GM19023 (cell line): ENCODE measurements at regions not wholly inside any gene's neighbourhood (a gene's known extent, or its start where the extent isn't known, plus 50 kb on each side); places are given as distances from the start of the nearest gene placed in this dataset.
"Not testable (repeated sequence)": the region's sequence is repeated elsewhere in the genome, so short reads cannot be mapped to it uniquely, and the experiment has no call there.

Experiments
- ATAC-seq: cut with Tn5 transposase; IDR thresholded peaks from one replicate; pipeline ENCODE4 v1.9.1; 2021; ENCODE audit warnings: mild to moderate bottlenecking, moderate library complexity; ENCODE audit not compliant: unreplicated experiment

GRCh38 chr17:72563952-72564351 is 443.1 kb downstream of the SOX9 start:
- ATAC-seq, result no peak

GRCh38 chr17:72565006-72565405 is 444.2 kb downstream of the SOX9 start:
- no peak for ATAC-seq

- no peak for ATAC-seq
Observed at GRCh38 chr17:72565758-72566157, 444.9 kb downstream of the SOX9 start.

- no peak for ATAC-seq
Observed at GRCh38 chr17:72566671-72567484, 446.1 kb downstream of the SOX9 start.

- no peak for ATAC-seq
Observed at GRCh38 chr17:72567774-72568173, 447.0 kb downstream of the SOX9 start.

- ATAC-seq, result no peak
Observed at GRCh38 chr17:72569148-72569946, 448.5 kb downstream of the SOX9 start.

- ATAC-seq, result no peak
Observed at GRCh38 chr17:72571813-72572396, 451.1 kb downstream of the SOX9 start.

- ATAC-seq, result no peak
Observed at GRCh38 chr17:72572604-72573491, 452.0 kb downstream of the SOX9 start.

GRCh38 chr17:72573492-72573801 is 452.6 kb downstream of the SOX9 start:
- not testable (repeated sequence) for ATAC-seq

GRCh38 chr17:72574675-72575510 is 454.1 kb downstream of the SOX9 start:
- no peak for ATAC-seq

GRCh38 chr17:72575542-72576233 is 454.9 kb downstream of the SOX9 start:
- no peak for ATAC-seq

- ATAC-seq, result no peak
Observed at GRCh38 chr17:72576289-72576759, 455.5 kb downstream of the SOX9 start.

- ATAC-seq, result no peak
Observed at GRCh38 chr17:72578817-72579470, 458.1 kb downstream of the SOX9 start.

GRCh38 chr17:72579990-72580320 is 459.1 kb downstream of the SOX9 start:
- no peak for ATAC-seq

GRCh38 chr17:72580321-72581127 is 459.7 kb downstream of the SOX9 start:
- no peak for ATAC-seq

GRCh38 chr17:72587156-72587555 is 466.3 kb downstream of the SOX9 start:
- ATAC-seq, result no peak

GRCh38 chr17:72587773-72588511 is 467.1 kb downstream of the SOX9 start:
- no peak for ATAC-seq
